Stimulated activated CD4-positive, alpha-beta T cell treated with anti-CD3 and anti-CD28 coated beads, Interleukin-1b, Interleukin-23, amount 100 ng/mL, for 48 hours (primary cell): ENCODE measurements at regions not wholly inside any gene's neighbourhood (a gene's known extent, or its start where the extent isn't known, plus 50 kb on each side); places are given as distances from the start of the nearest gene placed in this dataset.
"Not testable (repeated sequence)": the region's sequence is repeated elsewhere in the genome, so short reads cannot be mapped to it uniquely, and the experiment has no call there.

Experiments used
- DNase-seq: peaks from one replicate; pipeline ENCODE4 v3.0.0-alpha.2; 2020

DNA sequence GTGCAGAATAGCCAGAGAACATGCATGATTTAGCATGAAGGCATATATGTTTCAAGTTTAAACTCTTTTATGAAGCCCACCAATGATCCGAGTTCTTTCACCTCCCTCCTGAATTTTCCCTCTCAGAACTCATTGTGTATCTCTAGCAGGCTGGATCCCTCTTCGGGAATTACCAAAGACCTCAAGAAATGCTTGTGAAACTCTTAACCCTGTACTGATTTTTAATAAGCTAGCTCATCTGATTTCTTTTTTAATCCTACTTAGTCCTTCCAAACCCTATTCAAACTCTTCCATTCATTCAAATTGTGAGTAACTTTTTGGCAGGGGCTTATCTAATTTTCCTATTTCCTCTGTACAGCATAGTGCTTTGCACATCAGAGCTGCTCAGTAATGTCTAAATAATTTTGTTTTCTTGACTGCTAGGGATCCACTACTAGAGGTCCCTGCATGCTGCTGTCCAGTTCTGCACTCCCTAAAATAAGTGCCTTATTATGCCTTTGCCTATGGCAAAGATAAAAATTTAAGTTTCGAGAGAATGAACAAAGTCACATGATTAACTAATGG is 723.8 kb downstream of the CDH11 start:
- DNase-seq: no peak

- DNase-seq: no peak
Observed at GRCh38 chr16:64397042-64397441, 724.8 kb downstream of the CDH11 start.

DNA sequence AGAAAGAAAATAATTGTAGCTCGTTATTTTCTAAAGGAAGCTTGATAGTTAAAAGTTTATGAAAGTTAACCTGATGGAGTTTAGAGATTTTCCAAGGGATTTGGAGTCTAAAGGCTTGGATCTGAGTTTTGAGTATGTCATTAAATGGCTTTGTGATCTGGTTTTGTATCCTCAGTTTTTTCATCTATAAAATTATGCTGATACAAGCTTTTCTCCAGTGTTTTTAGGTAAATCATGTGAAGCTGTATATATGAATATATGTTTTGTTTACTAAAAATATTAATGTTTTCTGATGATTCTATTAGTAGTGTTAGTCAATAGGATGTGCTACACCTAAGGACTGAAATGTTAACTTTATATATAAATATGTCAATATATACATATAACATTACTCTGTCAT is 727.8 kb downstream of the CDH11 start:
- no peak for DNase-seq

DNA sequence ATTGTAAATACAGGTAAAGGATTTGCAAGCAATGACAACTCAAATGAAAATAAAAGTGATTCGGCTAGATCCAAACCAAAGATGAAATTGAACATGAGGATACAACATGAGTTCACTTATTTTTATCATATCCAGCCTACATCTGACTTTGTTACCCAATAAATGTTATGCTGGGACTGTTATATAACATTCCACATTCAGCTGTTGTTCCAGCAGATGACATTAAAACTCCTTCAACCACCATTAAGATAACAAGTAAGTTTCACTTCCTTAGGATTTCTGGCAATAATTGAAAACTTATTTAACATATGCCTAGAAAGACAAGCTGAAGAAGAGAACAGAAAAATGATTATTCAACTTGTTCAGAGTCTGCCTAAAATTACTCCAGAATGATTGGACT is 729.4 kb downstream of the CDH11 start:
- DNase-seq: no peak

DNA sequence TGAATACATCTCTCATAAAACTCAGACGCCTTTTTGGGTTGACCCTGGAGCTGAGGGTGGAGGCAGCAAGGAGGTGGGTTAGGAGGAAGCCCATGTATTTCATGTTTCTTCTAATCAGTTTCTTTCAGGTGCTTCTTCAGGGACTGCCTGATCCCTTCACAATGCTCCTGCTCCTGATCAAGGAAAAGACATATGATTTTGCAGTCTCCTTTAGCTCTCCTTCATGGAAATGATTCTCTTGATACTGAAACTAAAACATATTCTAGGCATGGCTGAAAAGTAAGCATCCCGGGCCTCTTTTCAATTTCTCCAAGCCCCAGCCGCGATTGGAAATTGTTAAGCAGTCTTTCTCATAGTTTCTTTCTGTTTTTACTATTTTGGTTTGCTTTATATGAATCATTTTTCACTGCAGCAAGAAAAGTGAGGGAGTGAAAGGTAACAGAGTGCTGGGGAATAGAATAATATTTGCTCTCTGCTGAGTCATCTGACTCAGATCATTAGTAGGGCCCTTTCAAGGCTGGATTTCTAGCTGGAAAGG is 730.7 kb downstream of the CDH11 start:
- no peak for DNase-seq

DNA sequence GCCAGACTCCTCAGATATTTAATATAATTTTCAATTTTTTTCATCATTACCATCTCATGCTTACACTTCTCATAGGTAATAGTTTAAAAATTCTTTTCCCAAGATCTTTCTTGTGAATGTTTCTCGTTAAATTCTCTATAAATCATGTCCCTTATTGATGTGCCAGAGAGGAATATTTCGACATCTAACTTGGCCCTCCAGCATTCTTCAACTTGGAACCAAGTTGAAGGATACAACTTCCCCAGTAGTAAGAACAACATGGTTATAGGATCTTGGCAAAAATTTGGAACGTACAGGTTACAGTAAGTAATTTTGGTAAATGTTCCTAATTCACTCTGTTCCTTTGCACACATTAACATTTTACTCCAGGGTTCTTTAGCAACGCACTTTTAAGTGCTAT is 731.8 kb downstream of the CDH11 start:
- DNase-seq: no peak

- DNase-seq: no peak
Observed at GRCh38 chr16:64384636-64385035, 737.2 kb downstream of the CDH11 start.

DNA sequence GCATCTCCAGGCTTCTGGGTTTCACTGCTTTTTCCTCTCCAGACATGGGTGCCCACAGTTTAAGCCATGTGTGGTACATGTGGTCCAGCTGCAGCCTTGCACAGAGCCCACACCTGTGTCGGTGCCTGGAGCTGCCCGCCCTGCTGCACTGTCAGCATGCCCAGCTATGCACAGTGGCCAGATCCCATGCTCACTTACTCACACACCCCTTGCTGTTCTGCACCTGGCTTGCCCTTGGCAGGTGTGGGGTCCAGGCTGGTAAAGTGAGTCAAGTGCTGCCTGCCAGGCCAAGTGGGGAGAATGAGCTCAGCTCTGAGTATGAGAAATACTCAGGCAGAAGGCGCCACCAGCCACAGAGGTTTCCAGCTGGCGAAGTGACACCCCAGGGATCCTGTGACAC is 739.9 kb downstream of the CDH11 start:
- DNase-seq: no peak

- no peak for DNase-seq
Observed at GRCh38 chr16:64380751-64381150, 741.1 kb downstream of the CDH11 start.

DNA sequence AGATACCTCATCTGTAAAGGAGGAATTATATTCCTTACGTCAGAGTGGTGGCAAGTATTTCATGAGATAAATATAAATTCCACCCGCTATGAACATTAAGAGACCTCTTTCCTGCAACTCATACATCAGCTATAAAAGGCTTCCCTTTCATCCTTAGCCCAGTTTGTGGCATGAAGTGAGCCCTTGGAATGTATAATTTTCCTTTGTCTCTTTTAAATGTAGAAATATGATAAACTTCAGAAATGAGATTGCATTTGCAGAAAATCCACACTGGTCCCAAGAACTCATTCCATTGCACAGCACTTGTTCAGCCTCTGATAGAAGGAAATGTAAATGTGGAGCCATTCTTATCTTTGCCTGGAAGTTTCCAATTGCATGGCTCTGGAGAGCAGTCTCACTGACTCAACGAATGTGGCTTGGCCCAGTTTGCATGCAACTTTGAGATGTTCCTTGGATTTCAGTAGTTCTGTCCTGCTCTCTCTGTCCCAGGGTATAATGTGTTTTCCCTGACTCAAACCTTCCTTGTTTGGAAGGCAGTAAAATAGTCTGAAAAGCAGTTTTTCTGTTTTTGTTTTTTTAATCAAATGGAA is 746.4 kb downstream of the CDH11 start:
- DNase-seq: no peak

- DNase-seq: no peak
Observed at GRCh38 chr16:64370112-64370511, 751.8 kb downstream of the CDH11 start.

DNA sequence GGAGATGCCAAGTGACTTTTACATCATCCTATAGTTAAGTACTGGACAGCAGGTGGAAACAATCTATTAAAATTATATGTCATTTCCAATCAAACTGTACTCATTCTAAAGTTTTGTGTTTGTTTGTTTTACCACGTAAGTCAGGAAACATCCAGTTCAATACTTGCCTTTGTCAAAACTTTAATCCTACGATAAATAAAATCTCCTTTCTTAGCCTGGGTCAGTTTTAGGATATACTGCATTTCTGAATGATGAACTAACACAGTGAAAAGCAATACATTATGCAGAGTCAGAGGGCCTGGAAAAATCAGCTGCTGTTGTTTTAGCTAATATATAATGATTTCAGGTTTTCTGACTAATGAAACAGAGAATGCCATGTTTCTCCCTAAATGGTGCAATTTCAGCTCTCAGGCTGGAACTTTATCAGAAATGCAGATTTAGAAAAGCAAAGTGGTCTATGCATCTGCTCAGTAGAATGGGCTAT is 756.4 kb downstream of the CDH11 start:
- no peak for DNase-seq

DNA sequence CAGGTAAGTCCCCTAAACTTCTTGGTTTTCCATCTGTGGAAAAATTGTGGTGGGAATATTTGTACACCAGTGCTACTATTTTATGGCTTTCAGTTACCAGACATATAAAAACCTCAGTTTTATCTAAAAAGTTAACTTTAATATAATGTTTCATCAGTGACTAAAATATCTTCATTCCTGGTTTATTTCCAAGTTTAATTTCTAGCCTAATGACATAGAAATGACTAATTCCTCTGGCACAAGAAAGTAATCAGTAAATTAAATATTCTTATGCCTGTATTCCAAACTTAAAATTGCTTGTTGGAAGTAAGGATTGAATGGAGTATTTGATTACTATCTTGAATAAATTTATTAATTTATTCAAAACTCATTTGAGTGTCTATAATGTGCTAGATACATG is 757.0 kb downstream of the CDH11 start:
- no peak for DNase-seq

DNA sequence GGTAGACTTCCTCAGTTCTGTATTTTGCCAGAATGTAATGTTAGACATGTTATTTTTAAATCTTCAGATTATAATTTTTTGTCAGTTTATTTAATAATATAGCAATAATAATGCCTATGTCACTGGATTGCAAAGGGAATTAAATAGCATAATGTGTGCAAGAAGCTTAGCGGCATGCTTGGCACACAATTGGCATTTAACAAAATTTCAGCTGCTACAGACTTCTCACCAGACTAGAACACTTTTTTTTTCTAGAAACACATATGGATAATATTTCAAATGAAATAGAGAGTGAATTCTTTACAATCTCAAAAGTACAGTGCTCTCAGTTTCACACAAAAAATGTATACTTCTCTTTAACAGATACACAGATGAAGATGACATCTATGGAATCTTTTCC is 757.4 kb downstream of the CDH11 start:
- DNase-seq: no peak

GRCh38 chr16:64364016-64364415 is 757.8 kb downstream of the CDH11 start:
- DNase-seq: no peak

DNA sequence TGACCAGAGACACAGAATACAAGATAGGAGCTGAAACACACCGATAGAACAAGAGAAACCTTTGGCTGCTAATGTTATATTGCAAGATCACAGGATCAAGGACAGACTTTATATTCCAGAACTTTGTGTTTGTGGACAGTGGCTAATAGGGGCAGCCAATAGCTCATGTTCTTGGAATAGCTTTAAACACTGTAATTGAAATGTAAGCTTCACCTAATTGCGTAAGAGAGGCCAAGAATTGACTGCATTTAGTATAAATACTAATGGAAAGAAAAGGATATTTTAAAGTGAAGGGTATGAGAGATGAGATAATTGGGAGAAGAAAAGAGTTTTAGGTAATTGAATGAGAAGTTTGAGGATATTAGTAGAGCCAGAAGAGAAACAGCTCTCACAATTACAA is 758.8 kb downstream of the CDH11 start:
- no peak for DNase-seq

DNA sequence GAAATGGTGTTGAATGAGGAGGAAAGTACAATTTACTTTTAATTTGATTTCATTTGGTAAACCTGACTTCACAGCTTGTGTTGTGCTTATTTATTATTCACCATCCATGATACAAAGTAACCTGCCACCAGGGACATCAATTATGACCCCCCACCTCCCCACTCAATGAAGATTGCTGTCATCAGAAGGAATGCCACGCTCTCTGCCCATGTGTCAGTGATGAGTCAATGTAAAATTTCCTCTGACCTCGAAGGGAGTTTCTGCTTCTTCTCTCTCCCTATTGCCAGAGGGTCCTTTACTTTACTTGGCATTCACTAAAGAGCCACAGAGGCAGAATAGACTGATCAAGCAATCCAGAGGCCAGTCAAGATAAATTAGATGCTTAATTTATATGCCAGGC is 759.7 kb downstream of the CDH11 start:
- no peak for DNase-seq

GRCh38 chr16:64361753-64362152 is 760.1 kb downstream of the CDH11 start:
- DNase-seq: no peak

DNA sequence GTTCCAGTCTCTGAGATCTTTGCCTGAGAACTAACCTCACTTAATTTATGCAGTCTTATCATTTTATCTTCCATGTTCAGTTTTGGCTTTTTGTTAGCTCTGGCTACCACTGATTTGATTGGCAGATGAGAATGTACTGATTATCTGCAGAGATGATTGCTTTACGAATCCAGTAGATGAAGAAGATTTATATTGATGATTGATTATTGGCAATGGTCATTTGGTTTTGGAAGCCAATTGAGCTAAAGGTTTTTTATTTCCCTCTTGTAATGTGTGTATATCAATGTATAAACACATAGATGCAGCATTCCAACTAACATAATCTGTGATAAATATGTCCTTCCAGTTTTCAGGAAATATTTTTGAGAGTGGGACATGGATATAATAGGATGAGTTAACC is 763.6 kb downstream of the CDH11 start:
- DNase-seq: no peak

DNA sequence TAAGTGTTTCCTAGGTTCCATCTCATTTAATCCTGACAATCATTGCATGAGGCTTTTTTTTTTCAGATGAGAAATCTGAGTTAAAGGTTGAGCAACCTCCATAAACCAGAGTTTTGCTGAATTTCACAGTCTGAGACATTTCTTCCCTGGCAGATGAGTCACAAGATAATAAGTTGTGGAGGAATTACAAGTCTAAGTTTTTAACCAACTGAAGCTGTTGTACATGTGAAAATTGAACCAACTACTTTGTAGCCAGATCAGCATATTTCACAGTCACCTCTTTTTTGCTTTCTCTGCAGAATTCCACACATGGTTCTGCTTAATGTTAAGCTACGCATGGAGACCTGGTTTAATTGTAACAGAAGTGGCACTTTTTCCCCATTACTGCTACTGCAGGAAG is 765.6 kb downstream of the CDH11 start:
- no peak for DNase-seq

DNA sequence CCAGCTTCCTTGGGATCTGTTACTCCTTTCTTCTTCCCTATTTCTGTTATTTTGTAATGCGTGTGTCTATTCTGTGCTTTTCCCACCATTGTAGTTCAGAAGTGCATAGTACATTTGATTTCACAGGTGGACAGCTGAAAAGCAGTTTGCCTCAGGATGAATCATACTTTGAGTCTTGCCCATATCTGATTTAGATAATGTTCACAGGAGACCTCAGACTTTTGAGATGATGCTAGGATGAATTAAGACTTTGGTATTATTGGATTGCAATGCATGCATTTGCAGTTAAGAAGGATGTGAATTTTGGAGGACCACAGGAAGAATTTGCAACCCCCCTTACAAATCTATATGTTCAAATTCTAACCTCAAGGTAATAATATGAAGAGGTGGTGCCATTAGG is 769.6 kb downstream of the CDH11 start:
- DNase-seq: no peak

- no peak for DNase-seq
Observed at GRCh38 chr16:64351121-64351520, 770.7 kb downstream of the CDH11 start.

DNA sequence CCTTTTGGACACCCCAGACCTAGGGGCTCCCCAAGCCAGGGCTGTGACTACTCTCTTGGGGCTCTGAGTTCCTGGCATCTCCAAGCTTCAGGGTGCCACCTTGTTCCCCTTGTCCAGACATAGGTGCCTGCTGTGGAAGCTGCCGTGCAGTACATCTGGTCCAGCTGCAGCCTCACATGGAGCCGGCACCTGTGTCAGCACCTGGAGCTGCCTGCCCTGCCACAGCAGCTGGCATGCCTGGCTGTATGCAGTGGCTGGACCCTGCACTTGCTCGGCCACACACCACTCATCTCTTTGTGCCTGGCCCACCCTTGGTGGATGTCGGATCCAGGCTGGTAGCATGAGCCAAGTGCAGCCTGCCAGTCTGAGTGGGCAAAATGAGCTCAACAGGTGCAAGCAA is 775.8 kb downstream of the CDH11 start:
- DNase-seq: no peak

- DNase-seq: no peak
Observed at GRCh38 chr16:64345142-64345541, 776.7 kb downstream of the CDH11 start.

DNA sequence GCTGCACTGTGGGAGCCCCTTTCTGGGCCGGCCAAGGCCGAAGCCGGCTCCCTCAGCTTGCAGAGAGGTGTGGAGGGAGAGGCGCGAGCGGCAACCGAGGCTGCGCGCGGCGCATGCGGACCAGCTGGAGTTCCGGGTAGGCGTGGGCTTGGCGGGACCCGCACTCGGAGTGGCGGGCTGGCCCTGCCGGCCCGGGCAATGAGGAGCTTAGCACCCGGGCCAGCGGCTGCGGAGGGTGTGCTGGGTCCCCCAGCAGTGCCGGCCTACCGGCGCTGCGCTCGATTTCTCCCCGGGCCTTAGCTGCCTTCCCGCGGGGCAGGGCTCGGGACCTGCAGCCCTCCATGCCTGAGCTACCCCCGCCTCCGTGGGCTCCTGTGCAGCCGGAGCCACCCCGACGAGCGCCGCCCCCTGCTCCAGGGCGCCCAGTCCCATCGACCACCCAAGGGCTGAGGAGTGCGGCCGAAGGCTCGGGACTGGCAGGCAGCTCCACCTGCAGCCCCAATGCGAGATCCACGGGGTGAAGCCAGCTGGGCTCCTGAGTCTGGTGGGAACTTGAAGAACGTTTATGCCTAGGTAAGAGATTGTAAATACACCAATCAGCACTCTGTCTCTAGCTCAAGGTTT is 777.9 kb downstream of the CDH11 start:
- not testable (repeated sequence) for DNase-seq
